BLaER1 treated with 17β-estradiol and CSF1 and Interleukin-3, amounts not matched to agents 10 nM and 100 nM (cell line): ENCODE measurements at regions not wholly inside any gene's neighbourhood (a gene's known extent, or its start where the extent isn't known, plus 50 kb on each side); places are given as distances from the start of the nearest gene placed in this dataset.

Experiments
- H3K27ac ChIP-seq, 11 experiments: shearing (Covaris generic); formaldehyde crosslinking; 2 replicates each; pipeline ENCODE4 v1.8.1; 2022
- H3K27me3 ChIP-seq, 11 experiments: shearing (Covaris generic); formaldehyde crosslinking; 2 replicates each; pipeline ENCODE4 v1.8.1; 2022
- H3K36me3 ChIP-seq, 11 experiments: shearing (Covaris generic); formaldehyde crosslinking; 2 replicates each; pipeline ENCODE4 v1.8.1; 2022
- H3K4me1 ChIP-seq, 10 experiments: shearing (Covaris generic); formaldehyde crosslinking; 2 replicates each; pipeline ENCODE4 v1.8.1; 2022
- H3K4me2 ChIP-seq, 11 experiments: shearing (Covaris generic); formaldehyde crosslinking; 2 replicates each; pipeline ENCODE4 v1.8.1; 2022
- H3K4me3 ChIP-seq, 10 experiments: shearing (Covaris generic); formaldehyde crosslinking; 2 replicates each; pipeline ENCODE4 v1.8.1; 2022
- H3K9ac ChIP-seq, 11 experiments: shearing (Covaris generic); formaldehyde crosslinking; 2 replicates each; pipeline ENCODE4 v1.8.1; 2022
- H3K9me3 ChIP-seq, 11 experiments: shearing (Covaris generic); formaldehyde crosslinking; replicated peaks in 1 of 11; 2 replicates each; pipeline ENCODE4 v1.8.1; 2022
- H4K20me1 ChIP-seq, 11 experiments: shearing (Covaris generic); formaldehyde crosslinking; 2 replicates each; pipeline ENCODE4 v1.8.1; 2022
- Cebpa-rat ChIP-seq, 11 experiments: shearing (Covaris generic); IDR thresholded peaks; 2 replicates each; pipeline ENCODE4 v1.8.1; 2022

- TF ChIP-seq Cebpa-rat (IDR thresholded peaks at IDR 0.05): no peak
- peaks cover 0 to 11% (median 5%) of the 10 kb centered on the region in 11 experiments; a peak in 3 of 22 replicates for H3K9me3 ChIP-seq
These were observed 240.0 kb upstream of the SEMA6D start for GRCh38 chr15:47477341-47477740.

DNA sequence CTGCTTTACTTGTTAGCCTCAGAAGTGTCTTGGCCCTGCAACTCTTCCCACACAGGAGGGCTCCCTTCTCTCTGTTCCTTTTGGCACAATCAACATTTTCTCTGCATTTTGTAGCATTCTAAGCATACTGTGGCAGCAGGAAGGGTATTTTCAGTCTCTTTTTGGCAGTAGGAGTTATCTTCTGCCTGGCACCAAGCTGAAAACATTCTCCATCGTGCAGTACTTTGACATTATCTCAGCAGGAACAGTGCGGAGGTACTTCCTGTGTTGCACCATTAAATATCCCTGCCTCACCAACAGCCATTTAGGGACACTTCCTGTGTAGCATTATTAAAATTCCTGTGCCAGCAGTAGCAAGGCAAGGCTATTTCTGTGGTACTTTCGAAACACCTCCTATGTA lies 233.2 kb upstream of the SEMA6D start:
- Histone ChIP-seq H3K4me1 (peaks cover 0 to 6% (median 0%) of the 10 kb centered on the region in 10 experiments; a peak in 4 of 20 replicates), H3K27me3 (no peaks in the 10 kb centered on the region), H3K4me3 (no peak overlapping the region), H3K9ac (no peak overlapping the region), H4K20me1 (no peaks in the 10 kb centered on the region), H3K9me3 (peaks cover 0 to 3% (median under 1%) of the 10 kb centered on the region in 11 experiments; a peak in 3 of 22 replicates), H3K27ac (no peak overlapping the region; a peak in 1 of 22 replicates), H3K36me3 (no peaks in the 10 kb centered on the region), H3K4me2 (peak overlapping the region in 6 of 11 experiments; percentile 4 to 23 (median 10); a peak in 8 of 22 replicates)
- TF ChIP-seq Cebpa-rat (IDR thresholded peaks at IDR 0.05): no peak

More at GRCh38 chr15:47477341-47477740, 240.0 kb upstream of the SEMA6D start:
- H3K4me3 ChIP-seq: no peak overlapping the region
- no peaks in the 10 kb centered on the region for H3K27me3 ChIP-seq
- no peaks in the 10 kb centered on the region for H3K36me3 ChIP-seq
- H3K4me1 ChIP-seq: no peaks in the 10 kb centered on the region
- no peak overlapping the region for H3K4me2 ChIP-seq
- H3K27ac ChIP-seq: no peak overlapping the region
- H3K9ac ChIP-seq: no peak overlapping the region
- H4K20me1 ChIP-seq: no peaks in the 10 kb centered on the region

- H3K27me3 ChIP-seq: no peaks in the 10 kb centered on the region
- no peak overlapping the region for H3K4me3 ChIP-seq
- no peaks in the 10 kb centered on the region for H4K20me1 ChIP-seq
- no peak overlapping the region for H3K4me2 ChIP-seq
- H3K36me3 ChIP-seq: no peaks in the 10 kb centered on the region
- no peak overlapping the region for H3K9ac ChIP-seq
- no peak for TF ChIP-seq Cebpa-rat (IDR thresholded peaks at IDR 0.05)
- no peak overlapping the region for H3K27ac ChIP-seq
- H3K9me3 ChIP-seq: no peaks in the 10 kb centered on the region
- peaks cover 0 to 6% (median 0%) of the 10 kb centered on the region in 10 experiments; a peak in 4 of 20 replicates for H3K4me1 ChIP-seq
These were observed 232.3 kb upstream of the SEMA6D start for GRCh38 chr15:47484997-47485396.

GRCh38 chr15:47485419-47485818 lies 231.9 kb upstream of the SEMA6D start:
- no peaks in the 10 kb centered on the region for H4K20me1 ChIP-seq
- H3K36me3 ChIP-seq: no peaks in the 10 kb centered on the region
- H3K9ac ChIP-seq: no peak overlapping the region
- no peak overlapping the region for H3K4me3 ChIP-seq
- no peak overlapping the region for H3K27ac ChIP-seq
- H3K9me3 ChIP-seq: no peaks in the 10 kb centered on the region
- H3K4me1 ChIP-seq: peaks cover 0 to 6% (median 0%) of the 10 kb centered on the region in 10 experiments; a peak in 4 of 20 replicates
- no peak overlapping the region for H3K4me2 ChIP-seq
- H3K27me3 ChIP-seq: no peaks in the 10 kb centered on the region
- no peak for TF ChIP-seq Cebpa-rat (IDR thresholded peaks at IDR 0.05)

GRCh38 chr15:47486040-47486439 lies 231.3 kb upstream of the SEMA6D start:
- H3K4me3 ChIP-seq: no peak overlapping the region
- H3K36me3 ChIP-seq: no peaks in the 10 kb centered on the region
- H3K4me1 ChIP-seq: peaks cover 0 to 6% (median 0%) of the 10 kb centered on the region in 10 experiments; a peak in 4 of 20 replicates
- no peaks in the 10 kb centered on the region for H3K9me3 ChIP-seq
- H3K9ac ChIP-seq: no peak overlapping the region
- no peak overlapping the region for H3K4me2 ChIP-seq
- no peaks in the 10 kb centered on the region for H3K27me3 ChIP-seq
- H4K20me1 ChIP-seq: no peaks in the 10 kb centered on the region
- no peak for TF ChIP-seq Cebpa-rat (IDR thresholded peaks at IDR 0.05)
- no peak overlapping the region for H3K27ac ChIP-seq

DNA sequence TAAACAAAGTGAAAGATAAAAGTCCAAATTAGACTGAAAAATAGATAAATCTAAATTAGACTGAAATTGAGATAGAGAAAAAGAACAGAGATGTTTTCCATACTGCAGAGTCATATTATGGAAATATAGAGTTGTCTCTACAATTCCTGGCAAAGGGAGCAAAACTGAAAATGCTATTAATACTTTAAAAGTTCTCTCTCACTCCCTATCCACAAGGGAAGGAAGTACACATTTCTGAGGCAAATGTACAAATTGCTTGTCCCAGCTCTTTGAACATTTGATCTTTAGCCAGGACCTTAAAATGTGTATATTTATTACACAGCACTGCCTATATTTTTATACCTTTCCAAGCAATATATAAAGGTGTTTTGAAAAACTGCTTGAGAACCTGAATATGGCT lies 225.1 kb upstream of the SEMA6D start:
- TF ChIP-seq Cebpa-rat (IDR thresholded peaks at IDR 0.05): no peak
- Histone ChIP-seq H3K9me3 (no peaks in the 10 kb centered on the region), H3K4me3 (no peak overlapping the region)

DNA sequence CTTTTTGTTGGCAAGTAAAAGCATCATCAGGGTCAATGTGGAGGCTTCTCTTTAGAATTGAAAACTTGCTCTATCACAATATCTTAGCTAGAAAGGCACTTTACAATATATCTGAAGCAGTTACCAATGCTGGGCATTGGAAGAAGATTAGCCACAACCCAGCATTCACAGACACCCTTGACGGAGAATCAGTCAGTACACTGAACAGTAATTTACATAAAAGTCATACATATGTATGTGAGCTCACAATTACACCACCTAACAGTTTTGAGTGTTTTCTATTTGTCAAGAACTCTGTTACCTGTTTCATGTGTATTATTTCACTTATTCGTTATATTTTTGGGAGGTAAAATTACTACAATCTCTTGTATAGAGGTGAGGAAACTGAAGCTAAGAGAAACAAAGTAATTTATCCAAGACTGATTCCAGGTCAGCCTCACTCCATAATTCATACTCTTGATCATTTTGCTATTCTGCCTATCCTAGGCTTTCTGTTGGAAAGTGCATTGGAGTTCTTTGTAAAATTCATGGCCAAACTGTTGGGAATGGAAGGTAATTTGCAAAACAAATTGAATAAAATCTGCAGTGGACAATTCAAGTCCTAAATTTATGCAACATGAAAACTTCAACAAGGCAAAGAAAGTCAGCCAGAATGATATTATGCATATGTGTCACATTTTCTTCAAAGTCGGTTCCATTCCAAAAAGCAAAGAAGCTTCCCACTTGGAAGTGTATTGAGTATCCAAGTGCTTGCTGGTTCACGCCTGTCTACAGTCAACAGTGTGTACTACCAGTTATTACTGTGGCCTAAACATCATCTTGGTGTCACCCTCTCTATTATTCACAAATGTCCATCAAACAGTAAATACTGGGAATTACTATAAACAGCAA lies 223.7 kb upstream of the SEMA6D start:
- no peak for TF ChIP-seq Cebpa-rat (IDR thresholded peaks at IDR 0.05)
- H4K20me1 ChIP-seq: no peaks in the 10 kb centered on the region
- no peaks in the 10 kb centered on the region for H3K36me3 ChIP-seq
- H3K27me3 ChIP-seq: no peaks in the 10 kb centered on the region
- H3K4me1 ChIP-seq: peaks cover 0 to 11% (median 0%) of the 10 kb centered on the region in 10 experiments; a peak in 2 of 20 replicates
- no peak overlapping the region for H3K4me2 ChIP-seq
- no peaks in the 10 kb centered on the region for H3K9me3 ChIP-seq
- no peak overlapping the region for H3K9ac ChIP-seq
- H3K27ac ChIP-seq: no peak overlapping the region
- no peak overlapping the region for H3K4me3 ChIP-seq

More for the DNA sequence above, 225.1 kb upstream of the SEMA6D start:
- Histone ChIP-seq H3K4me1 (peaks cover 0 to 11% (median 0%) of the 10 kb centered on the region in 10 experiments; a peak in 2 of 20 replicates), H3K9ac (no peak overlapping the region), H3K27me3 (no peaks in the 10 kb centered on the region), H4K20me1 (no peaks in the 10 kb centered on the region), H3K4me2 (peak overlapping the region in 1 of 11 experiments; percentile 23; a peak in 1 of 22 replicates), H3K36me3 (no peaks in the 10 kb centered on the region), H3K27ac (no peak overlapping the region)

- TF ChIP-seq Cebpa-rat (IDR thresholded peaks at IDR 0.05): no peak
These were observed 220.7 kb upstream of the SEMA6D start for GRCh38 chr15:47496343-47497185.

DNA sequence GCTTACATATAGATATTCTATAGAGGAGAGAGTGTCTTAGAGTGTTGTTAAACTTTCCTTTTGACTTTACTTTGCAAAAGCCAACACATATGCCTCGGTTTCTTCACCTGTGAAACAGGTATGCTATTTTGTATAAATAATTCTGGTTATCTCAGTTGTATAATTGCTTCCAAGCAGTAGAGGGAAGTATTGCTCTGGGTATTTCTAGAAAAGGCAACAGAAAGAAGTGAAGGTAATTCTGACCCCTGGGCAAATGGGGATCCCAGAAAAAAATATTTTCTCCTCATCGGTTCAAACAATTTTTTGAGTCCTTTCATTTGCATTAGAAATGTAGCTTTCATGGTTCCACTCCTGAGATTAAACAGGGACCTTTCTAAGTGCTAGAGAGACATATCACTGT lies 216.5 kb upstream of the SEMA6D start:
- no peaks in the 10 kb centered on the region for H3K36me3 ChIP-seq

More at GRCh38 chr15:47496343-47497185, 220.7 kb upstream of the SEMA6D start:
- Histone ChIP-seq H3K36me3 (no peaks in the 10 kb centered on the region), H3K9ac (no peak overlapping the region), H3K4me2 (no peak overlapping the region), H3K9me3 (no peaks in the 10 kb centered on the region), H3K27ac (no peak overlapping the region), H3K4me3 (no peak overlapping the region), H4K20me1 (no peaks in the 10 kb centered on the region), H3K27me3 (no peaks in the 10 kb centered on the region), H3K4me1 (peaks cover 0 to 20% (median 2%) of the 10 kb centered on the region in 10 experiments; a peak in 8 of 20 replicates)

More for the DNA sequence above, 216.5 kb upstream of the SEMA6D start:
- no peaks in the 10 kb centered on the region for H3K27me3 ChIP-seq
- H4K20me1 ChIP-seq: no peaks in the 10 kb centered on the region
- peaks cover 24 to 43% (median 30%) of the 10 kb centered on the region in 10 experiments for H3K4me1 ChIP-seq
- peak overlapping the region in 2 of 11 experiments; percentile 41 to 47; a peak in 3 of 22 replicates for H3K4me2 ChIP-seq
- no peaks in the 10 kb centered on the region for H3K9me3 ChIP-seq
- no peak for TF ChIP-seq Cebpa-rat (IDR thresholded peaks at IDR 0.05)
- no peak overlapping the region for H3K27ac ChIP-seq
- no peak overlapping the region for H3K9ac ChIP-seq
- no peak overlapping the region for H3K4me3 ChIP-seq
